Gastroesophageal sphincter (tissue), 4 donors: ENCODE measurements at regions not wholly inside any gene's neighbourhood (a gene's known extent, or its start where the extent isn't known, plus 50 kb on each side); places are given as distances from the start of the nearest gene placed in this dataset.

Experiments
- ATAC-seq: fragments of 150-250 bp; one replicate; pipeline ENCODE4 v1.9.1; 2016; ENCODE audit warnings: mild to moderate bottlenecking, moderate library complexity
- H3K27ac ChIP-seq, 4 donors: fragments of 200-600 bp; sonication (generic) in 3 of 4; 1 replicate in 3 of 4; 2 replicates in 1 of 4; pipeline ENCODE4 v1.5.1; 2016 to 2019
- H3K27me3 ChIP-seq: fragments of 200-600 bp; sonication (generic); one replicate; pipeline ENCODE4 v1.5.1; 2019
- H3K36me3 ChIP-seq, 2 donors: fragments of 200-600 bp; sonication (generic); one replicate each; pipeline ENCODE4 v1.5.1; 2019; ENCODE audit warnings: control low read depth in 1 of 2
- H3K4me1 ChIP-seq, 3 donors: fragments of 200-600 bp; sonication (generic); 1 replicate in 2 of 3; 2 replicates in 1 of 3; pipeline ENCODE4 v1.5.1; 2016 to 2019; ENCODE audit warnings: control low read depth in 2 of 3
- H3K4me3 ChIP-seq, 2 donors: fragments of 200-600 bp; sonication (generic); one replicate each; pipeline ENCODE4 v1.5.1; 2019; ENCODE audit warnings: mild to moderate bottlenecking in 1 of 2, moderate library complexity in 1 of 2
- H3K9me3 ChIP-seq, 3 donors: fragments of 200-600 bp; sonication (generic); one replicate each; pipeline ENCODE4 v1.5.1; 2017 to 2019; ENCODE audit warnings: control low read depth in 2 of 3
- CTCF ChIP-seq, 4 experiments: fragments of 200-600 bp in 2 of 4; fragments of 450-650 bp in 2 of 4; sonication (generic) in 1 of 4; IDR thresholded peaks; one replicate each; pipeline ENCODE4 v1.5.1; 2017 to 2019; ENCODE audit warnings: antibody characterized with exemption in 4 of 4, mild to moderate bottlenecking in 2 of 4, moderate library complexity in 2 of 4
- EP300 ChIP-seq: sonication (generic); formaldehyde crosslinking; IDR thresholded peaks from one replicate; pipeline ENCODE4 v1.6.1; 2017; ENCODE audit warnings: antibody characterized with exemption, mild to moderate bottlenecking
- POLR2A ChIP-seq, 2 donors: fragments of 450-650 bp; IDR thresholded peaks; one replicate each; pipeline ENCODE4 v1.6.1; 2017; ENCODE audit warnings: antibody characterized with exemption in 2 of 2, mild to moderate bottlenecking in 2 of 2, moderate library complexity in 1 of 2
- POLR2AphosphoS5 ChIP-seq: sonication (generic); formaldehyde crosslinking; IDR thresholded peaks from one replicate; pipeline ENCODE4 v1.6.1; 2017; ENCODE audit warnings: antibody characterized with exemption
- WGBS, 2 donors: methylation state at CpG; one replicate each; pipeline ENCODE4 v1.1.5; 2018; ENCODE audit warnings: low coverage in 1 of 2; 5-methylcytosine and 5-hydroxymethylcytosine counted together

GRCh38 chr22:48323746-48324145 is 1503.9 kb downstream of the BRD1 start:
- 84 to 94% methylated on average over 3 to 4 of the region's 7 CpGs for WGBS, 2 donors
- Histone ChIP-seq H3K36me3 (no peaks in the 10 kb centered on the region), H3K27ac (no peak overlapping the region), H3K4me3 (no peak overlapping the region), H3K9me3 (peaks cover 0 to 40% (median 0%) of the 10 kb centered on the region in 3 donors), H3K27me3 (peaks cover 40% of the 10 kb centered on the region), H3K4me1 (peaks cover 0 to 8% (median 0%) of the 10 kb centered on the region in 3 donors)
- TF ChIP-seq EP300 = no peak
- TF ChIP-seq CTCF (IDR thresholded peaks at IDR 0.05) = no peak
- no peak for TF ChIP-seq POLR2AphosphoS5
- TF ChIP-seq POLR2A (IDR thresholded peaks at IDR 0.05) = no peak
- no peak for ATAC-seq

GRCh38 chr22:48322907-48323306 is 1504.8 kb downstream of the BRD1 start:
- TF ChIP-seq POLR2A (IDR thresholded peaks at IDR 0.05) = no peak
- no peak for TF ChIP-seq CTCF (IDR thresholded peaks at IDR 0.05)
- WGBS, 2 donors = 91 to 93% methylated on average over 2 of the region's 2 CpGs
- Histone ChIP-seq H3K4me3 (no peak overlapping the region), H3K9me3 (peaks cover 0 to 31% (median 0%) of the 10 kb centered on the region in 3 donors), H3K27ac (no peak overlapping the region), H3K27me3 (peaks cover 43% of the 10 kb centered on the region), H3K36me3 (no peaks in the 10 kb centered on the region), H3K4me1 (peaks cover 0 to 8% (median 0%) of the 10 kb centered on the region in 3 donors)
- no peak for ATAC-seq

- Histone ChIP-seq H3K9me3 (peaks cover 0 to 24% (median 0%) of the 10 kb centered on the region in 3 donors), H3K4me3 (no peak overlapping the region), H3K27ac (no peak overlapping the region), H3K27me3 (peaks cover 48% of the 10 kb centered on the region), H3K36me3 (no peaks in the 10 kb centered on the region), H3K4me1 (peaks cover 0 to 8% (median 0%) of the 10 kb centered on the region in 3 donors)
- no peak for ATAC-seq
- TF ChIP-seq EP300 = no peak
- TF ChIP-seq POLR2AphosphoS5 = no peak
- TF ChIP-seq POLR2A (IDR thresholded peaks at IDR 0.05) = no peak
- TF ChIP-seq CTCF (IDR thresholded peaks at IDR 0.05) = no peak
- WGBS, 2 donors = no CpG with 5 or more reads among the region's 9 CpGs
Observed at GRCh38 chr22:48321986-48322545, 1505.6 kb downstream of the BRD1 start.

- no peak for TF ChIP-seq POLR2A (IDR thresholded peaks at IDR 0.05)
- no peak for TF ChIP-seq EP300
- TF ChIP-seq CTCF (IDR thresholded peaks at IDR 0.05) = no peak
- no peak for TF ChIP-seq POLR2AphosphoS5
- H3K9me3 ChIP-seq = peaks cover 0 to 19% (median 0%) of the 10 kb centered on the region in 3 donors
- peaks cover 0 to 8% (median 0%) of the 10 kb centered on the region in 3 donors for H3K4me1 ChIP-seq
- no peak for ATAC-seq
- H3K36me3 ChIP-seq = no peaks in the 10 kb centered on the region
- peaks cover 55% of the 10 kb centered on the region for H3K27me3 ChIP-seq
- H3K4me3 ChIP-seq = no peak overlapping the region
- 27 to 29% methylated on average over 8 to 9 of the region's 18 CpGs for WGBS, 2 donors
- no peak overlapping the region for H3K27ac ChIP-seq
Observed at GRCh38 chr22:48320683-48321451, 1506.8 kb downstream of the BRD1 start.
